HG02623 (cell line): ENCODE measurements at regions not wholly inside any gene's neighbourhood (a gene's known extent, or its start where the extent isn't known, plus 50 kb on each side); places are given as distances from the start of the nearest gene placed in this dataset.
"Not testable (repeated sequence)": the region's sequence is repeated elsewhere in the genome, so short reads cannot be mapped to it uniquely, and the experiment has no call there.

ENCODE experiments used
- ATAC-seq: cut with Tn5 transposase; IDR thresholded peaks from one replicate; pipeline ENCODE4 v1.9.1; 2021; ENCODE audit warnings: moderate library complexity; ENCODE audit not compliant: unreplicated experiment

GRCh38 chr1:184181044-184181443 is 129.5 kb downstream of the TSEN15 start:
- ATAC-seq = no peak

- ATAC-seq = no peak
Observed at GRCh38 chr1:184183919-184184318, 132.4 kb downstream of the TSEN15 start.

DNA sequence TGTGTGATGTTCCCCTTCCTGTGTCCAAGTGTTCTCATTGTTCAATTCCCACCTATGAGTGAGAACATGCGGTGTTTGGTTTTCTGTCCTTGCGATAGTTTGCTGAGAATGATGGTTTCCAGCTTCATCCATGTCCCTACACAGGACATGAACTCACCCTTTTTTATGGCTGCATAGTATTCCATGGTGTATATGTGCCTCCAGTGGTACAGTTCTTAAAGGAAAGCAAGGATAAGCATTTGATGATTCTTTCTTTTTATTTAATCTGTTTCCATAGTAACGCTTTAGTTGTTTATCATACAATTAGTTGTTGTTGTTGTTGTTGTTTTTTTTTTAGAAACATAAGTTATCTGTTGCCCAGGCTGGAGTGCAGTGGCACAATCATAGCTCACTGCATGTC is 133.1 kb downstream of the TSEN15 start:
- not testable (repeated sequence) for ATAC-seq

DNA sequence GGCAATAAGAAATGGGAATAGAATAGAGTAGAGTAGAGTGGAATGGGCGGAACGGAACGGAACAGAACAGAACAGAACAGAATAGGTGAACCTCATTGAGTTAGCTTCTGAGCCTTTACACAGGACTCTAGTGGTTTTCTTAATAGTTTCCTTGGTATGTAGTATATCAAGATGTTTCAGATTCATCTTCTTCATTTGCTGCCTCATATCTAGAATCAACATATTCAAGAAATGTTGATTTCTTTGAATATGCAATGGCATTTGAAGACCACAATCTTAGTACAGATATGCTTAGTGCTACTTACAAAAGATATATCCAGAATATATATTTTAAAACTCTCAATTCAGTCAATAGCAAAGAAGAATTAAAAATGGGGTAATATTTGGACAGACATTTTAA is 133.8 kb downstream of the TSEN15 start:
- no peak for ATAC-seq

- ATAC-seq = no peak
Observed at GRCh38 chr1:184186167-184186566, 134.6 kb downstream of the TSEN15 start.

DNA sequence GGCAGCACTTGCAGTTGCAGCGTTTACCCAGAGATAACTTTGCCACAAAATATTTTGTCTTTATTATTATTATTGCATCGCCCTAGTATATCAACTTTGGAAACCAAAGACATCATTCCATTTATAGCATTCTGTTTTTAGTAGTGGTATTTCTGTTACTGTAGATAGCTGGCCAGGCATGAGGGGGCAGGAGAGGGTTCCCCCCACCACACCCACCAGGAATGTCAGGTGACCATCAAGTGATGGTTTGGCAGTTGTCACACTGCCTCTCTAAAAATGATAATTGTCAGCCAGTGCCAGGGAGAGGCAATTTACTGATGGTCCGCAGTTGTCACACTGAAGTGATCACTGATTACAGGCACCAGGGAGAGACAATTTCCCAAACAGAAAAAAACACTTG is 135.6 kb downstream of the TSEN15 start:
- ATAC-seq = no peak

DNA sequence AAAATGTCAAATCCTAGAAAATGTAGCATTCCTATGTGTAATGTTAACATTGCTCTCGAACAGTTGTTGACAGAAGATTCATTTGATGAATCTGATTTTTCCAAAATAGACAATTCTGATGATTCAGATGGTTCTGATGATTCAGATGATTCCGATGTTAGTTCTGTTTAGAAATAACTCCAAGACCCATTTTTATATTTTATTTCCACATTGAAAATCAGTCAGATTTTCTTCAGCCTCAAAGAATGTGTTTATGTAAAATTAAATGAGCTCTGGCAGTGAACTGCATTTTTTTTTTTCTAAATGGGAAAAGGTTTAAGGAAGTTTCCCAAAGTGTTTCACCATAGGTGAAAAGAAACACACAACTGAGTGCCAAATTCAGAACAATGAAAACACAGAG is 136.5 kb downstream of the TSEN15 start:
- no peak for ATAC-seq

GRCh38 chr1:184189361-184189760 is 137.8 kb downstream of the TSEN15 start:
- ATAC-seq = no peak

GRCh38 chr1:184190616-184191015 is 139.1 kb downstream of the TSEN15 start:
- no peak for ATAC-seq

DNA sequence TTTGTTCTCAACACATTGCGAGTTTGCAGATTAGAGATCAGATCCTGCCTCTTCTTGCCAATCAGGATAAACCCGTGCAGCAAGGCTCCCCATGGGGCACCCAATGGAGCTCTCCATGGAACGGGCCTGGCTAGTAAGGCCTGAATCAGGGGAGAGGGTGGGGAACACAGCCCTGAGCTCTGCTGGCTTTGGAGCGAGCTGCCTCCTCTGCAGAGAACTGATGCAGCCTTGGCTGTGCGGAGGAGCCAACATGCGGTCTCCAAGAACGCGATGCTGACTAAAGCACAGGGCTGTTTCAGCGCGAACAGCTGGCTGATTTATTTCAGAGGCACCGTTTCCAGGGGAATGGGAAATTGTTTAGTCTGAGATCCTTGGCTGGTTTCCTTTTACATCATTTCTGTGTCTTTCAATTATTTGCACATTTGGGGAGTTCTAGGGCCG is 139.7 kb downstream of the TSEN15 start:
- ATAC-seq = no peak

DNA sequence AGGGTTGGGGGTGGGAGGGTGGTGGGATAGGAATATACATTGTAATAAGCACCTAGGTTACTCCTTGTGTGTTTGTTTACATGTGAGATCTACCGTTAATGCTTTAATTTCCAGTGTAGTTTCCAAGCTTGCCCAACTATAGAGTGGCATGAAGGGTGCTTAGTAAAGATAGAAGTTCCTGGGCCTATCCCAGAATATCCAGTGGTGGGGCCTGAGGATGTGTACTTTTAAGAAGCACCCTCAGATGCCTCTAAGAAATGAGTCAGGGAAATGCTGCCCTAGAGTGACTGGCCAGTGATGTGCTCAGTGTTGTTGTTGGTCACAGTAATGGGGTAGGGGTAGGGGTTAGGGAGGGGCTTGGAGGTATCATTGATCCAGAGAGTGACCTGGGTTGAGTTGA is 141.3 kb downstream of the TSEN15 start:
- no peak for ATAC-seq

DNA sequence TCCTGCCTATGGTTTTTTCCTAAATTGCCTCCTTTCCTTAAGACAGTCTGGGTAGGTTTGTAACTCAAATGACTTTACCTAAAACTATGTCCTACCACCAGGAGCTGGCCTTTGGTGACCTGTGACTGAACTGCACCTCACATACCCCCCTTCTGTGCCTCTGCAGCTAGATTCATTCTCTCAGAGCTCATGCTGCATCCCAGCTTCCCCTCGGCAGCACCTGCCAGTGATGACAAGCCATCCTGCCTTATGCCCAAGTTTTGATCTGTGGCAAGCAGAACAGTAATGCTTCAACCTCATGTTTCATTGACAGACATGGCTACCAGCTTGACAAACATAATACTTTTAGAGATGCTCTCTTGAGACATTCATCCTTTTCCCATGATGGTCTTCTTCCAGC is 141.9 kb downstream of the TSEN15 start:
- no peak for ATAC-seq

DNA sequence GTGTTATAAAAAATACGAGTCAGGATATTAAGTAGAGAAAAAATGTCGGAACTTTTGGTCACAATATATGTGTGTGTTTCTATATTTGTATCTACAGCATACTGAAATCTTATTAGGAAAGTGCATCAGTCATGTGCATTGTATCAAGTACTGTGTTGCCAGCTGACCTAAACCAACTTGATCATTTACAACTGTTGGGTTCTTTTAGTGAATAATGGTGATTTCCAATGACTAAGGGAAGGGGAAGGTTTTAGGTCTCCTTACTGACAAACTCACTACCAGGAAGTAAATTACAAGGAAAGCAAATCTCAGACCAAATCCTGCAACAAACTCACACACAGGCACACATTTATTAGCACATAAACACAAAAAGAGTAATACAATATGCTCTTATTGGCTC is 142.7 kb downstream of the TSEN15 start:
- no peak for ATAC-seq

- not testable (repeated sequence) for ATAC-seq
Observed at GRCh38 chr1:184195722-184196121, 144.2 kb downstream of the TSEN15 start.

DNA sequence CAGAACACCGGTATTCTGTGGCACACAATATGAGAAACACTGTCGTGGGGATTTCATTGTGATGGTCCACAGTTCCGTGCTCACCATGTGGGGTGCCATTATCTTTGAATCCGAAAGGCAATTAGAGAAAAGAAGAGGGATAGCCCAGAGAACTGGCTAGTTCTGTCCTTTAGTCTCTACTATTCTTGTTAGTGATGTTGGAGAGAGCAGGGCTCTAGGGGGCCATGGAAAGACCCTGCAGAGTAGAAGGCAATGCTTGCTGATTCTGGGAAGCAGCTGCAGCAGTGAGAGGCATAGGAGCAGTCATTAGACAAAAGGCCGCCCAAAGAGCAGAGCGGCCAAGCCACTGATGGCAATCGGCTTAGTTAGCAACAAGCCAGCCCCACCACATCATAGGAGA is 146.3 kb downstream of the TSEN15 start:
- ATAC-seq = no peak

DNA sequence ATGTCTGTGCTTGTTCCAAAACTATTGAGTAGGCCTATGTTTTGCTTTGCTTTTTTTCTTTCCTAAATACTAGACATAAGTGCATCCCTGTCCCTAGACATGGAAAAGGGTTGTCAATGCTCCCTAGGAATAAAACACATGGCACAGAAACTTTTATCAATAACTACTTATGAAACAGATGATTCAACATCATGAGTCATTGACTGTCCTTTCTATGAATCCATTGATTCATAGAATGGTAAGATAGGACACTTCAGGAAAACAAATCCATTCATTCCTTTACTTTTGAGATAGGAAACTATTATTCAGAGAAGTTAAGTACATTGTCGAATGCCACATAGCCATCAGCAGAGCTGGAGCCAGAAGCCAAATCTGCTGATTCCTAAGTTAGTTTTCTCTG is 147.5 kb downstream of the TSEN15 start:
- ATAC-seq = no peak

GRCh38 chr1:184199438-184200085 is 148.0 kb downstream of the TSEN15 start:
- ATAC-seq = no peak

GRCh38 chr1:184208622-184209021 is 157.1 kb downstream of the TSEN15 start:
- ATAC-seq = no peak

GRCh38 chr1:184210031-184210430 is 158.5 kb downstream of the TSEN15 start:
- ATAC-seq = no peak

DNA sequence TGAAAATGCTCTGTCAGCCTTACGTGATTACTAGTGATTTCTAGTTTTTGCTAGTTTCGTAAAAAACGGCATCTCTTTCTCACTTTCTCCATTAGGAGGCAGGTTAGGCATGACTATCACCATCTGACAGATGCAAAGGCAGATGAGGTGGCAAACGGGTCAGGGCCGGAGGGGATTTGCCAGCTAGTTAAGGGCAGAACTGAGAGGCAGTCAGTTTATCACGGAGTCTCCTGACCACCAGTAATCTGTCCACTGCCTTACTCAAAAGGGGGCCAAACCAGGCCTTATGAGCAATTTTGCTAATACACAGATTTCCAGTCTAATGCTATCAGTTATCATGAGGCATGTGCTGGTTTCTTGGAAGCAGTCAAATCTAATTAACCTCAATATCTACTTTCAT is 159.3 kb downstream of the TSEN15 start:
- ATAC-seq = no peak

DNA sequence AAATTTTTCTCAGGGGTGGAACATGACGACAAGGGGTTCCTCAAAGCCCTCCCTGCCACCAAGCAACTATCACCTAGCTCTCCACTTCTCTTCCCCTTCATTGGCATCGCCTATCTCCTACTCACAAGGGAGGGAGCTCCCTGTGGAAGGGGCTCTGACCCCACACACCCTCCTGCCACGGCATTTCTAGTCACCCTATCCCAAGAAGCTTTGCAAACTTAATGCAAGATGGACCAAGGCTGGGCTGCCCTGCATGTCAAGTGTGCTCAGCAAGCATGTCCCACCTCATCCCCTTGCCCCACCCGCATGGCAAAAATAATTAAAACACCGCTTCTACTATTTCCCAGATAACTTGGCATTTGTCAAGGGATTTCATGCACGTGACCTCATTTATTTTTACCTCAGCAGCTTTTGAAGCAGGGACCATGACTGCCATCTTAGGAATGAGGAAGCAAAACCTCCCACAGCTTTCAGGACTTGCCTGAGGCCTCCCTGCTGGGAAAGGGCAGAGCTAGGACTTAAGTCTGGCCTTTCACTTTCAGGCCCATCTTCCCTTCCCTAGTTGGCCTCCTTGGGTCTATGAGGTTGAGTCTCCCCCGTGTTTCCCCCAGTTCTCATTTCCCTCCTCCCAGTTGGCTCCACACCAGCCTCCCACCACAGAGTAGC is 161.3 kb downstream of the TSEN15 start:
- ATAC-seq = no peak

DNA sequence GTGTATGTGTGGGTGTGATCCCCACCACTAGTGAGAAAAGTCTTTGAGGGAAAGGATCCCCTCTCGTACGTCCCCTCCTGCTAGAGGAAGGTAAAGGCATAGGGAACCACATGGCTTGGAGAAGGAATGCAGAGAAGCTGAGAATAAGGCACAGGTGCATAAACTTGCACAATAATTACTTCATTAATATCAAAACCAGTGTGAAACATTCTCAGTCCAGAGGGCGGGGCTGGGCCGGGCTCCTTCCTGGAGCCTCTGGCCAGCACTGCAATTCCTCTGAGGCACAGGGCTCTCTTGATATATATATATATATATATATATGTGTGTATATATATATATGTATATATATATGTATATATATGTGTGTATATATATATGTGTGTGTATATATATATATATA is 162.6 kb downstream of the TSEN15 start:
- ATAC-seq = no peak
